ENCODE measurements at regions not wholly inside any gene's neighbourhood (a gene's known extent, or its start where the extent isn't known, plus 50 kb on each side); places are given as distances from the start of the nearest gene placed in this dataset.

DNA sequence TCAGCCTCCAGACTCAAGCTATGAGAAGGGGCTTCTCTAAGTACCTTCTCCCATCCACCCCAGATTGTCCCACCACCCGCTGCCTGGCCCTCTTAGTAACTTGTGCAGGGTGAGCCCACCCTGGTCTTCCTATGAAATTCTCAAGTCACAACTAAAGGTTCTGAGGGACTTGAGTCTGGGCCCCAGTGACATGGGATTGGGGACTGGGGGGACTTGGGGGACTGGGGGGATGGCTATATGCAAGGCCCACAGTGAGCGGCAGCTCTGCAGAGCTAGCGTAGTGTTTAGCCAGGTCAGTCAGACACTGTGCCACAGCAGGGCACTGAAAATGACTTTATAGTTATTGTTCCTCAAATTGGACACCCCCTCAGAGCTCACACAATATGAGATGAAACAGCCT lies 622.3 kb upstream of the CADM1 start:
- TF ChIP-seq POLR2A (IDR thresholded peaks at IDR 0.05; ENCODE audit: low read length) (no peak), GATA1 (IDR thresholded peaks at IDR 0.05; ENCODE audit: low read depth, low read length) (no peak)

Data from erythroblast (primary cell).